DOHH2 (cell line): ENCODE measurements at regions not wholly inside any gene's neighbourhood (a gene's known extent, or its start where the extent isn't known, plus 50 kb on each side); places are given as distances from the start of the nearest gene placed in this dataset.

Experiments used
- EZH2phosphoT487 ChIP-seq: fragments of 200-600 bp; sonication (generic); IDR thresholded peaks from 2 replicates; pipeline ENCODE4 v1.6.1; 2017; ENCODE audit warnings: borderline replicate concordance, mild to moderate bottlenecking, antibody characterized with exemption, low read length, moderate library complexity, mixed read lengths
- TF ChIP-seq, protein P1 (sequence below): fragments of 200-600 bp; sonication (generic); IDR thresholded peaks from one replicate; pipeline ENCODE4 v1.5.1; 2014; ENCODE audit warnings: antibody characterized with exemption, mild to moderate bottlenecking, low read depth, low read length; ENCODE audit not compliant: poor library complexity, severe bottlenecking

DNA sequence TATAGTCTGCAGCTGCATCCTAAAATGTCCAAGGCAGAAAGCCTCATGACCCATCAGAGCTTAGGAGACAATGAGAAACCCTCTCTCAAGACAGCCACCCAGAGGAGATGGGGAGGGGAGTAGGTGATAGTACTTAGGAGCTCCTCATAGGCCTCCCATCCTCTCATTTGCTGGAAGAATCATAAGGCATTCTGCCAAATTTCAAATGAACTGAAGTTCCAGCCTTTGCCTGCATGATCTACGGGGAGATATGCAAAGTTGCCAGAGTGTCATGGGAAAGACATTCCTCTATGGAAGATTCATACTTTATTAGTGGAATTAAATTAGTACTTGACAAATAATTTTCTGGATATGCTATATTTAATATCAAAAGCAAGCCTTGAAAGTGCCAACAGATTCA is 194.1 kb upstream of the GJE1 start:
- TF ChIP-seq, protein P1, sequence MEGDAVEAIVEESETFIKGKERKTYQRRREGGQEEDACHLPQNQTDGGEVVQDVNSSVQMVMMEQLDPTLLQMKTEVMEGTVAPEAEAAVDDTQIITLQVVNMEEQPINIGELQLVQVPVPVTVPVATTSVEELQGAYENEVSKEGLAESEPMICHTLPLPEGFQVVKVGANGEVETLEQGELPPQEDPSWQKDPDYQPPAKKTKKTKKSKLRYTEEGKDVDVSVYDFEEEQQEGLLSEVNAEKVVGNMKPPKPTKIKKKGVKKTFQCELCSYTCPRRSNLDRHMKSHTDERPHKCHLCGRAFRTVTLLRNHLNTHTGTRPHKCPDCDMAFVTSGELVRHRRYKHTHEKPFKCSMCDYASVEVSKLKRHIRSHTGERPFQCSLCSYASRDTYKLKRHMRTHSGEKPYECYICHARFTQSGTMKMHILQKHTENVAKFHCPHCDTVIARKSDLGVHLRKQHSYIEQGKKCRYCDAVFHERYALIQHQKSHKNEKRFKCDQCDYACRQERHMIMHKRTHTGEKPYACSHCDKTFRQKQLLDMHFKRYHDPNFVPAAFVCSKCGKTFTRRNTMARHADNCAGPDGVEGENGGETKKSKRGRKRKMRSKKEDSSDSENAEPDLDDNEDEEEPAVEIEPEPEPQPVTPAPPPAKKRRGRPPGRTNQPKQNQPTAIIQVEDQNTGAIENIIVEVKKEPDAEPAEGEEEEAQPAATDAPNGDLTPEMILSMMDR: no peak
- no peak for TF ChIP-seq EZH2phosphoT487
